ENCODE measurements at regions not wholly inside any gene's neighbourhood (a gene's known extent, or its start where the extent isn't known, plus 50 kb on each side); places are given as distances from the start of the nearest gene placed in this dataset.

- CTCF ChIA-PET: interaction anchor here (0.7 to 2.0 kb wide), 2 partner anchors 20 to 152 kb away, joined by 3 to 7 read pairs; partner anchors contain the start of gene PDE5A
- intact Hi-C loops (cut with micrococcal nuclease): no loop called here
These were observed 152.4 kb upstream of the PDE5A start for GRCh38 chr4:119781044-119781443.

More at GRCh38 chr4:119781044-119781443, 152.4 kb upstream of the PDE5A start:
- Histone ChIP-seq H3K27me3 (ENCODE audit: control insufficient read depth in 2 of 2, insufficient read depth in 2 of 2, low read length in 2 of 2) (peaks cover 0 to 3% of the 10 kb centered on the region in 2 experiments), H3K9ac (replicated peaks; ENCODE audit: extremely low read depth, insufficient read depth, low read length) (no peak overlapping the region), H3K36me3 (ENCODE audit: control insufficient read depth in 2 of 2, extremely low read depth in 1 of 2, insufficient read depth in 2 of 2, low read length in 2 of 2) (no peaks in the 10 kb centered on the region), H3K9me1 (replicated peaks; ENCODE audit: control insufficient read depth, extremely low read depth, insufficient read depth, low read length) (no peaks in the 10 kb centered on the region), H3K4me1 (ENCODE audit: control insufficient read depth, extremely low read depth, insufficient read depth, low read length) (no peaks in the 10 kb centered on the region), H3K27ac (ENCODE audit: insufficient read depth, low read depth, low read length) (no peak overlapping the region), H3K4me3 (replicated peaks in 1 of 3; ENCODE audit: insufficient read depth in 1 of 3, low read depth in 1 of 3, low read length in 3 of 3) (no peak overlapping the region), H3K79me2 (ENCODE audit: control insufficient read depth, insufficient read depth, low read length) (no peaks in the 10 kb centered on the region), H3K9me3 (replicated peaks; ENCODE audit: control insufficient read depth, insufficient read depth, low read length) (no peaks in the 10 kb centered on the region), H2AFZ (ENCODE audit: low read depth, low read length) (no peak overlapping the region), H4K20me1 (replicated peaks; ENCODE audit: control insufficient read depth, extremely low read depth, insufficient read depth, low read length) (no peaks in the 10 kb centered on the region), H3K4me2 (ENCODE audit: insufficient read depth, low read length) (no peak overlapping the region)
- BruUV-seq (replicated peaks): no TSS peak
- DNase-seq (ENCODE audit: low read depth, low spot score) (no peak), FAIRE-seq (no peak)
- POLR2A ChIA-PET: no interaction called here
- dilution Hi-C loops (cut with MboI; ENCODE audit: extremely low pct_ligation_motif_present, low sequenced_read_pairs): no loop called here
- TF ChIP-seq FOS (IDR thresholded peaks at IDR 0.05; ENCODE audit: borderline replicate concordance, insufficient read depth, low read length): no peak
- TF ChIP-seq, protein P1, sequence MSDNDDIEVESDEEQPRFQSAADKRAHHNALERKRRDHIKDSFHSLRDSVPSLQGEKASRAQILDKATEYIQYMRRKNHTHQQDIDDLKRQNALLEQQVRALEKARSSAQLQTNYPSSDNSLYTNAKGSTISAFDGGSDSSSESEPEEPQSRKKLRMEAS (IDR thresholded peaks at IDR 0.05; ENCODE audit: insufficient read depth, insufficient read length): no peak
- no peak for TF ChIP-seq CTCF (IDR thresholded peaks at IDR 0.05; ENCODE audit: extremely low read depth in 1 of 2, insufficient read depth in 1 of 2, low read depth in 1 of 2, low read length in 2 of 2)
- TF ChIP-seq JUN (IDR thresholded peaks at IDR 0.05; ENCODE audit: borderline replicate concordance, insufficient read depth, insufficient read length, low read depth): no peak
- no peak for TF ChIP-seq POLR2AphosphoS5 (IDR thresholded peaks at IDR 0.05; ENCODE audit: insufficient read depth, low read depth, low read length)
